ENCODE measurements at regions not wholly inside any gene's neighbourhood (a gene's known extent, or its start where the extent isn't known, plus 50 kb on each side); places are given as distances from the start of the nearest gene placed in this dataset.

GRCh38 chr5:56479126-56479525 lies 246.0 kb upstream of the ANKRD55 start:
- no peak for DNase-seq

GRCh38 chr5:56478062-56478461 lies 244.9 kb upstream of the ANKRD55 start:
- no peak for DNase-seq

GRCh38 chr5:56476487-56476856 lies 243.3 kb upstream of the ANKRD55 start:
- no peak for DNase-seq

GRCh38 chr5:56475689-56476486 lies 242.8 kb upstream of the ANKRD55 start:
- DNase-seq, result peak; percentile 20

- no peak for DNase-seq
These were observed 238.6 kb upstream of the ANKRD55 start for GRCh38 chr5:56471707-56472106.

GRCh38 chr5:56470007-56470406 lies 236.9 kb upstream of the ANKRD55 start:
- no peak for DNase-seq

- no peak for DNase-seq
These were observed 235.1 kb upstream of the ANKRD55 start for GRCh38 chr5:56468277-56468676.

- DNase-seq, result no peak
These were observed 234.1 kb upstream of the ANKRD55 start for GRCh38 chr5:56467176-56467717.

GRCh38 chr5:56466136-56466816 lies 233.1 kb upstream of the ANKRD55 start:
- DNase-seq, result no peak

GRCh38 chr5:56465769-56466135 lies 232.6 kb upstream of the ANKRD55 start:
- no peak for DNase-seq

- DNase-seq, result peak; percentile 53
These were observed 232.0 kb upstream of the ANKRD55 start for GRCh38 chr5:56464935-56465768.

- no peak for DNase-seq
These were observed 230.9 kb upstream of the ANKRD55 start for GRCh38 chr5:56463944-56464571.

- no peak for DNase-seq
These were observed 228.5 kb upstream of the ANKRD55 start for GRCh38 chr5:56461584-56461983.

- no peak for DNase-seq
These were observed 227.6 kb upstream of the ANKRD55 start for GRCh38 chr5:56460681-56461191.

GRCh38 chr5:56460195-56460546 lies 227.0 kb upstream of the ANKRD55 start:
- no peak for DNase-seq

GRCh38 chr5:56459394-56460194 lies 226.5 kb upstream of the ANKRD55 start:
- DNase-seq, result no peak

- DNase-seq, result no peak
These were observed 225.0 kb upstream of the ANKRD55 start for GRCh38 chr5:56457887-56458812.

- no peak for DNase-seq
These were observed 222.9 kb upstream of the ANKRD55 start for GRCh38 chr5:56456002-56456401.

- no peak for DNase-seq
These were observed 222.3 kb upstream of the ANKRD55 start for GRCh38 chr5:56455417-56455816.

- no peak for DNase-seq
These were observed 221.2 kb upstream of the ANKRD55 start for GRCh38 chr5:56454219-56454862.
